SK-N-MC (cell line): ENCODE measurements at regions not wholly inside any gene's neighbourhood (a gene's known extent, or its start where the extent isn't known, plus 50 kb on each side); places are given as distances from the start of the nearest gene placed in this dataset.

Experiments
- EZH2 ChIP-seq: fragments of 200-600 bp; sonication (generic); IDR thresholded peaks from one replicate; pipeline ENCODE4 v1.6.1; 2017; ENCODE audit warnings: antibody characterized with exemption
- POLR2AphosphoS5 ChIP-seq: IDR thresholded peaks from 2 replicates; pipeline ENCODE4 v1.6.1; 2012; ENCODE audit warnings: mild to moderate bottlenecking, low read depth, low read length, borderline replicate concordance

DNA sequence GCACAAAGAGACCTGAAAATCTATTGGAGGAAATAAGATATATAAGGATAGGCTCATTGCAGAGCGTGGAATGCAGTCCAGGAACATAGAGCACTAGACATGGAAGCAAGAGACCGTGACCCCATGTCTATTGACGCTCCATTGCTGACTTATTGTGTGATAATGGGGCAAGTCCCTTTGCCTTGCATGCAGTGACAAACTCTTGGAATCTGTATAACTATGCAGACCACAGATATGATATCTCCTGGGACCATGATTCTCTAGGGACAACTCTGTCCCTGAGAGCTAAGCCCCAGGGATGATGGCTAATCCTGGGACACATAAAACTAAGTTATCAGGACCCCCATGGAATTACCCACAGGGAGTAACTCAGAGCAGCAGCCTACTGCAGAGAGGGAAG, 73.1 kb upstream of the PRDX6 start:
- TF ChIP-seq EZH2 (no peak), POLR2AphosphoS5 (no peak)
